Astrocyte (in vitro differentiated cells and primary cell): ENCODE measurements at regions not wholly inside any gene's neighbourhood (a gene's known extent, or its start where the extent isn't known, plus 50 kb on each side); places are given as distances from the start of the nearest gene placed in this dataset.

ENCODE experiments used
- DNase-seq: peaks from one replicate; pipeline ENCODE4 v3.0.0-alpha.2; 2010; ENCODE audit warnings: low read depth
- FAIRE-seq: peaks from 2 replicates; lab custom pipeline; 2011; peaks lifted over from hg19 to GRCh38; lab: Jason Lieb, UNC
- H2AFZ ChIP-seq: 2 replicates; pipeline ENCODE4 v1.6.0; 2012; ENCODE audit warnings: low read depth, low read length, inconsistent platforms
- H3K27ac ChIP-seq: 2 replicates; pipeline ENCODE4 v1.5.1; 2011; ENCODE audit warnings: low read depth, low read length, inconsistent platforms
- H3K27me3 ChIP-seq: 2 replicates; pipeline ENCODE4 v1.6.0; 2011; ENCODE audit warnings: low read length, inconsistent platforms; ENCODE audit not compliant: insufficient read depth
- H3K36me3 ChIP-seq: 2 replicates; pipeline ENCODE4 v1.5.1; 2011; ENCODE audit warnings: low read length, inconsistent platforms; ENCODE audit not compliant: insufficient read depth
- H3K4me1 ChIP-seq: 2 replicates; pipeline ENCODE4 v1.5.1; 2011; ENCODE audit warnings: low read length, inconsistent platforms; ENCODE audit not compliant: insufficient read depth
- H3K4me2 ChIP-seq: 2 replicates; pipeline ENCODE4 v1.6.0; 2012; ENCODE audit warnings: low read length, inconsistent platforms
- H3K4me3 ChIP-seq: 2 replicates; pipeline ENCODE4 v1.5.1; 2011; ENCODE audit warnings: low read depth, mild to moderate bottlenecking, low read length, inconsistent platforms; ENCODE audit not compliant: insufficient read depth
- H3K79me2 ChIP-seq: 2 replicates; pipeline ENCODE4 v1.6.0; 2012; ENCODE audit warnings: mild to moderate bottlenecking, low read length, inconsistent platforms; ENCODE audit not compliant: insufficient read depth
- H3K9ac ChIP-seq: 2 replicates; pipeline ENCODE4 v1.6.0; 2012; ENCODE audit warnings: mild to moderate bottlenecking, low read length, inconsistent platforms
- H3K9me3 ChIP-seq: 2 replicates; pipeline ENCODE4 v1.5.1; 2012; ENCODE audit warnings: low read depth, mild to moderate bottlenecking, low read length, inconsistent platforms; ENCODE audit not compliant: insufficient read depth
- H4K20me1 ChIP-seq: 2 replicates; pipeline ENCODE4 v1.6.0; 2012; ENCODE audit warnings: low read length, inconsistent platforms; ENCODE audit not compliant: insufficient read depth
- H3K27ac Mint-ChIP-seq: one replicate; pipeline ENCODE4 v1.8.0; 2021; ENCODE audit warnings: mild to moderate bottlenecking, mixed read lengths; ENCODE audit not compliant: unreplicated experiment
- H3K27me3 Mint-ChIP-seq: one replicate; pipeline ENCODE4 v1.8.0; 2021; ENCODE audit warnings: low read depth, mixed read lengths; ENCODE audit not compliant: unreplicated experiment
- H3K36me3 Mint-ChIP-seq: one replicate; pipeline ENCODE4 v1.8.0; 2021; ENCODE audit warnings: low read depth, mixed read lengths; ENCODE audit not compliant: unreplicated experiment
- H3K4me1 Mint-ChIP-seq: one replicate; pipeline ENCODE4 v1.8.0; 2021; ENCODE audit warnings: low read depth, mixed read lengths; ENCODE audit not compliant: unreplicated experiment
- H3K4me3 Mint-ChIP-seq: one replicate; pipeline ENCODE4 v1.8.0; 2021; ENCODE audit warnings: mild to moderate bottlenecking, moderate library complexity, mixed read lengths; ENCODE audit not compliant: unreplicated experiment
- H3K9me3 Mint-ChIP-seq: one replicate; pipeline ENCODE4 v1.8.0; 2021; ENCODE audit warnings: mild to moderate bottlenecking, mixed read lengths; ENCODE audit not compliant: unreplicated experiment
- CTCF ChIP-seq: IDR thresholded peaks from 2 replicates; pipeline ENCODE4 v1.5.1; 2011; ENCODE audit warnings: low read depth, mild to moderate bottlenecking, inconsistent platforms, low read length, moderate library complexity; ENCODE audit not compliant: insufficient read depth
- EZH2 ChIP-seq: IDR thresholded peaks from 2 replicates; pipeline ENCODE4 v1.6.1; 2012; ENCODE audit warnings: mild to moderate bottlenecking, low read length, inconsistent platforms; ENCODE audit not compliant: insufficient read depth

DNA sequence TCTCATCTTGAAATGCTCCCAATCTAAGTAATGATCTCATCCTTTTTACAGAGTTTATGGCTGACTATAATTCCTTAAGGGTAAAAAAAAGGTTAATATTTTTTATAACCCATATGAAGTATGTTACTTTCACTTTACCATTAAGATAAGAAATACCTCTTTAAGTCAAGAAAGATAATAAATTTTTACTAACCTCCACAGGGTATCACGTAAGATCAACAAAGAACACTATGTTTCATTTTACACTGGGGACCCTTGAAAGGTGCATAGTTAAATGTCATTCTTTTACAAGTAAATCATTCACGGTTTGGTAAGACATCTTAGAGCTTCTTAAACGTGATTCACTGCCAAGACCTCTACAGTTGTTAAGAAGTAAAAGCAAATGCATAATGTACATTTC, 472.7 kb upstream of the CDH9 start:
- no peak for FAIRE-seq
- Histone ChIP-seq H3K4me2 (no peak overlapping the region), H3K27me3 (no peaks in the 10 kb centered on the region), H3K79me2 (no peaks in the 10 kb centered on the region), H4K20me1 (no peaks in the 10 kb centered on the region), H3K27ac (no peak overlapping the region), H2AFZ (no peak overlapping the region), H3K4me3 (no peak overlapping the region), H3K36me3 (no peaks in the 10 kb centered on the region), H3K4me1 (no peaks in the 10 kb centered on the region), H3K9ac (no peak overlapping the region), H3K9me3 (no peaks in the 10 kb centered on the region)
- Mint-ChIP-seq H3K36me3 (no peaks in the 10 kb centered on the region), H3K27me3 (no peaks in the 10 kb centered on the region), H3K27ac (no peak overlapping the region), H3K4me1 (no peaks in the 10 kb centered on the region), H3K4me3 (no peak overlapping the region), H3K9me3 (peaks cover 3% of the 10 kb centered on the region)
- no peak for DNase-seq
- no peak for TF ChIP-seq EZH2
- TF ChIP-seq CTCF = no peak

DNA sequence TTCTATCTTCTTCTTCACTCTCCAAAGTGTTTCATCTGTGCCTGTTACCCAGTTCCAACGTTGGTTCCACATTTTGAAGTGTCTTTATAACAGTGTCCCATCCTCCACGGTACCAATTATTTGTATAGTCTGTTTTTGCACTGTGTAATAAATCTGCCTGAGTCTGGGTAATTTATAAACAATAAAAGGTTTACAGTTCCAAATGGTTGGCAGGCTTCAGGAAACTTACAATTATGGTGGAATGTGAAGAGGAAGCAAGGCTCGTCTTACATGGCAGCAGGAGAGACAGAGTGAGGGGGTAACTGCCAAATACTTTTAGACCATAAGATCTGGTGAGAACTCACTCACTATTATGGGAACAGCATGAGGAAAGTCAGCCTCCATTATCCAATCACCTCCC, 465.4 kb upstream of the CDH9 start:
- H3K9ac ChIP-seq = no peak overlapping the region
- no peaks in the 10 kb centered on the region for H3K36me3 ChIP-seq
- H2AFZ ChIP-seq = no peak overlapping the region
- no peaks in the 10 kb centered on the region for H3K27me3 ChIP-seq
- Mint-ChIP-seq H3K9me3 (no peaks in the 10 kb centered on the region), H3K4me3 (no peak overlapping the region), H3K4me1 (no peaks in the 10 kb centered on the region), H3K27ac (no peak overlapping the region), H3K27me3 (no peaks in the 10 kb centered on the region), H3K36me3 (no peaks in the 10 kb centered on the region)
- no peaks in the 10 kb centered on the region for H3K9me3 ChIP-seq
- no peak overlapping the region for H3K4me3 ChIP-seq
- TF ChIP-seq CTCF (no peak), EZH2 (no peak)
- H3K79me2 ChIP-seq = no peaks in the 10 kb centered on the region
- DNase-seq (no peak), FAIRE-seq (no peak)
- H4K20me1 ChIP-seq = no peaks in the 10 kb centered on the region
- no peak overlapping the region for H3K4me2 ChIP-seq
- no peak overlapping the region for H3K27ac ChIP-seq
- H3K4me1 ChIP-seq = no peaks in the 10 kb centered on the region

GRCh38 chr5:27502236-27502635, 463.9 kb upstream of the CDH9 start:
- no peak overlapping the region for H3K27ac ChIP-seq
- Mint-ChIP-seq H3K27me3 (no peaks in the 10 kb centered on the region), H3K9me3 (no peaks in the 10 kb centered on the region), H3K27ac (no peak overlapping the region), H3K4me3 (no peak overlapping the region), H3K36me3 (no peaks in the 10 kb centered on the region), H3K4me1 (peaks cover 2% of the 10 kb centered on the region)
- no peak overlapping the region for H3K4me2 ChIP-seq
- FAIRE-seq (no peak), DNase-seq (no peak)
- H3K9ac ChIP-seq = no peak overlapping the region
- H3K9me3 ChIP-seq = no peaks in the 10 kb centered on the region
- TF ChIP-seq EZH2 = no peak
- TF ChIP-seq CTCF = no peak
- no peaks in the 10 kb centered on the region for H3K27me3 ChIP-seq
- H3K36me3 ChIP-seq = no peaks in the 10 kb centered on the region
- no peaks in the 10 kb centered on the region for H3K79me2 ChIP-seq
- no peaks in the 10 kb centered on the region for H4K20me1 ChIP-seq
- no peaks in the 10 kb centered on the region for H3K4me1 ChIP-seq
- no peak overlapping the region for H2AFZ ChIP-seq
- H3K4me3 ChIP-seq = no peak overlapping the region
